Transverse colon (tissue), 4 donors: ENCODE measurements at regions not wholly inside any gene's neighbourhood (a gene's known extent, or its start where the extent isn't known, plus 50 kb on each side); places are given as distances from the start of the nearest gene placed in this dataset.
"Not testable (repeated sequence)": the region's sequence is repeated elsewhere in the genome, so short reads cannot be mapped to it uniquely, and the experiment has no call there.

Source experiments
- CTCF ChIP-seq, 5 experiments: fragments of 200-600 bp in 3 of 5; fragments of 450-650 bp in 2 of 5; sonication (generic) in 3 of 5; IDR thresholded peaks; 1 replicate in 2 of 5; 2 replicates in 3 of 5; pipeline ENCODE4 v1.5.1; 2016 to 2017; ENCODE audit warnings: antibody characterized with exemption in 5 of 5, inconsistent platforms in 3 of 5, mild to moderate bottlenecking in 2 of 5, moderate library complexity in 1 of 5
- EP300 ChIP-seq: sonication (generic); formaldehyde crosslinking; IDR thresholded peaks from one replicate; pipeline ENCODE4 v1.6.1; 2017; ENCODE audit warnings: antibody characterized with exemption, low read depth
- POLR2A ChIP-seq: fragments of 450-650 bp; IDR thresholded peaks from one replicate; pipeline ENCODE4 v1.6.1; 2016; ENCODE audit warnings: antibody characterized with exemption, mild to moderate bottlenecking, moderate library complexity
- POLR2AphosphoS5 ChIP-seq, 3 donors: sonication (generic); formaldehyde crosslinking; IDR thresholded peaks; one replicate each; pipeline ENCODE4 v1.6.1; 2016; ENCODE audit warnings: antibody characterized with exemption in 3 of 3

GRCh38 chr3:178349218-178349596, 187.0 kb upstream of the KCNMB2 start:
- not testable (repeated sequence) for TF ChIP-seq CTCF (IDR thresholded peaks at IDR 0.05); POLR2AphosphoS5 (IDR thresholded peaks at IDR 0.05); EP300; POLR2A
